Stimulated activated CD4-positive, alpha-beta T cell treated with anti-CD3 and anti-CD28 coated beads, Interleukin-2, amount 100 ng/mL, for 4 hours (primary cell): ENCODE measurements at regions not wholly inside any gene's neighbourhood (a gene's known extent, or its start where the extent isn't known, plus 50 kb on each side); places are given as distances from the start of the nearest gene placed in this dataset.
"Not testable (repeated sequence)": the region's sequence is repeated elsewhere in the genome, so short reads cannot be mapped to it uniquely, and the experiment has no call there.

ENCODE experiments used
- DNase-seq: peaks from one replicate; pipeline ENCODE4 v3.0.0-alpha.2; 2020; ENCODE audit warnings: low read depth

- DNase-seq: not testable (repeated sequence)
Measured at GRCh38 chr16:29199626-29200025, 206.9 kb downstream of the NPIPB11 start.

GRCh38 chr16:29198731-29199521, 207.6 kb downstream of the NPIPB11 start:
- no peak for DNase-seq

DNA sequence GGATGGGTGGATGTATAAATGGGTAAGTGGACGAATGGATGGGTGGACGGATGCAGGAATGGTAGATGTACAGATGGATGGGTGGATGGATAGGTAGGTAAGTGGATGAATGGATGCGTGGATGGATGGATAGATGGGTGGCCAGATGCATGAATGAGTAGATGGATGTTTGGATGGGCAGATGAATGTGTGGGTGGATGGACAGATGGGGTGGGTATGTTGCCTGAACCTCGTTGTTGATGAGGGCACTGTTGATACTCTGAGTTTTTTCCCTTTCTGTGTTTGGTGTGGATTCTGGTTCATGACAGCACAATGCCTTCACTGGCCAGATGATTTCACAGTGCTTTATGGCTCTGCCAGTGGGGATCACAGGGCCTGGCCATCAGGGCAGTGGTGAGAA, 208.3 kb downstream of the NPIPB11 start:
- DNase-seq: no peak

- DNase-seq: not testable (repeated sequence)
Measured at GRCh38 chr16:29197494-29198100, 208.9 kb downstream of the NPIPB11 start.

- not testable (repeated sequence) for DNase-seq
Measured at GRCh38 chr16:29196746-29197145, 209.8 kb downstream of the NPIPB11 start.

DNA sequence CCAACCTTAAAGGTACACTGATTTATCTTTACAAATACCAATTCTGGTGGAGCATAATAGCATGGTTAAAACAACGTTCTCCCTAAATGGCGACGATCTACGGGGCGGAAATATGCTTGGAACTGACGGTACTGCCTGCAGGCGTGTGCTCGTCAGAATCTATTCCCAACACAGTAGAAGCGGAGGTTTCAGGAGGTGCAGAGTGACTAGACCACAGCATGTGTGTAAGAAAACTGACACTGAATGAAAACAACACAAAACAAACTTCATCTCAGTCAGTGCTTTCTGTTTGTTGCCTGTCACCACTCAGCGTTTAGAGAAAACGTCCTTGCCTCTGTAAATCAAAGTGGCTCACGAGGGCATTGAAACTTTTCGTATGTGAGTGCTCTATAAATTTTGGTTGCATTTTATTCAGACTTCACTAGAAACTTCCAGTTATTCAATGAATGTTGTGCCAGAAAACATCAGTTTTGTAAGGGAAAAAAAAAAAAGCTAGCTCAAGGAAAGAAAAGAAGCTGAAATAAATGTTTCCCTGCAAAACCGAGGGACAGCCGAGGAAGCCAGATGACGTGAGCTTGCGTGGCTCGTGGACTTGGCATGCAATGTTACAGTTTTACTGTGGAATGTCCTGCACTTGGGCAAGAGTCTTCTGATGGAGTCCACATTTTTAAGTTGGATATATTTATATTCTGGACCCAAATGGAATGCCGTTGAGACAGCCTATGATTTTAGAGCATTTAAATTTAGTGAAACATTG, 210.4 kb downstream of the LAT start:
- not testable (repeated sequence) for DNase-seq

DNA sequence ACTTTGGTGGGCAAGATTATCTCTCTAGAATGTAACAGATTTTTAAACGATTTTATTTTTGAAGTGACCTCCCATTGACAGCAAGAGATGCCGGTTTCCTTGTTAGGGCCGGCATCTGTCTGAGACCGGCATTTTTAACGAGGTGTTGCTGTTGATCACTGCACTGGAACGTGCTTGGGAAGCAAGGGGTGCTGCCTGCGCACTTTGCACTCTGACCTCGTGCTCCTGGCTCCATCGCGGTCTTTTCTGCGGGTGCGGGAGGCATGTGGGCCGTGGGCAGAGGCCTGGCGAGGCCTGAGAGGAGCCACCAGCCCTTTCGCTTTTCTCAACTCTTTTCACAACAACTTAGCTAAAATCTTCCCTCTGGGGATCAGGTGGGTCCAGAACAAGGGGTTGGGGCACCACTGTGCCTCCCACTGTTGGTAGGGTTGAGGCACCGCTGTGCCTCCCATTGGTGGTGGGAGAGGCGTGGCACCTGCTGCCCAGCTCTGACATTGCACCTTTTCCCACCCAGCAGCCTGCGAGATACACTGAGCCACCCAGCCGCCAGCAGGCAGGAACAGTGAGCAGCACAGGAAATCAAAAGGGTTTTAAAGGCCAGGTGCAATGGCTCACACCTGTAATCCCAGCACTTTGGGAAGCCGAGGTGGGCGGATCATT, 209.5 kb downstream of the LAT start:
- DNase-seq: not testable (repeated sequence)

DNA sequence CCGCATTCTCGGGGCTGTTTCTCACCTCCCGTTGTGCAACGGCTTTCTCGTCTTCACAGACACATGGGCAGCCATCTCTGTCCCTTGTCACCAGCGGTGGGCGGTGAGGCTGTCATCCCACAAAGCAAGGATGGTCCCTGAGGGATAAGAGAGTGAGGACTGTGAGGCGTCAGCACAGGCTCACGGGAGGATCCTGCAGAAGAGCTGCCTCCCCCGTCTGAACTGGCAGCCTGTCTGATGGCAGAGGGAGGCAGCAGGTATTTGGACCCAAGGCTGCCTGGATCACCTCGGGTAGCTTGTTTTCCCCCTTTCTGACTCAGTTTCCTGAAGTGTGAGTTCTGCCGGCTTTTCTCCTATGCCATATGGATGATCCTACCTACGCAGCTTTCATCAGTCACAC, 208.8 kb downstream of the LAT start:
- DNase-seq: not testable (repeated sequence)

DNA sequence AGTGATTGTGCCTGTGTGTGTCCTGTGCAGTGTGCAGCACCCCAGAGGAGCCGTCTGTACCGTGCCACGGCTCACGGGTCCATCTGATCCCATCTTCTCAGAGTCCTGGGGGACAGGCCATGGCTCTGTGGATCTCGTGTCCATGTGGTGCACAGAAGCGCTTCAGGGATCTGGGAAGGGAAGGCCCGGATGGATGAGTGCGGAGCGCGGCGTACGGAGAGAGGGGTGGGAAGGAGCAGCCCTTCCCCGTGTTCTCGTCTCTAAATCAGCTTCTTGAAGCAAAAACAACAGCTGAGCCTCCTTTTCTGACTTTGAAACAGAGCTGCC, 208.4 kb downstream of the LAT start:
- DNase-seq: not testable (repeated sequence)

DNA sequence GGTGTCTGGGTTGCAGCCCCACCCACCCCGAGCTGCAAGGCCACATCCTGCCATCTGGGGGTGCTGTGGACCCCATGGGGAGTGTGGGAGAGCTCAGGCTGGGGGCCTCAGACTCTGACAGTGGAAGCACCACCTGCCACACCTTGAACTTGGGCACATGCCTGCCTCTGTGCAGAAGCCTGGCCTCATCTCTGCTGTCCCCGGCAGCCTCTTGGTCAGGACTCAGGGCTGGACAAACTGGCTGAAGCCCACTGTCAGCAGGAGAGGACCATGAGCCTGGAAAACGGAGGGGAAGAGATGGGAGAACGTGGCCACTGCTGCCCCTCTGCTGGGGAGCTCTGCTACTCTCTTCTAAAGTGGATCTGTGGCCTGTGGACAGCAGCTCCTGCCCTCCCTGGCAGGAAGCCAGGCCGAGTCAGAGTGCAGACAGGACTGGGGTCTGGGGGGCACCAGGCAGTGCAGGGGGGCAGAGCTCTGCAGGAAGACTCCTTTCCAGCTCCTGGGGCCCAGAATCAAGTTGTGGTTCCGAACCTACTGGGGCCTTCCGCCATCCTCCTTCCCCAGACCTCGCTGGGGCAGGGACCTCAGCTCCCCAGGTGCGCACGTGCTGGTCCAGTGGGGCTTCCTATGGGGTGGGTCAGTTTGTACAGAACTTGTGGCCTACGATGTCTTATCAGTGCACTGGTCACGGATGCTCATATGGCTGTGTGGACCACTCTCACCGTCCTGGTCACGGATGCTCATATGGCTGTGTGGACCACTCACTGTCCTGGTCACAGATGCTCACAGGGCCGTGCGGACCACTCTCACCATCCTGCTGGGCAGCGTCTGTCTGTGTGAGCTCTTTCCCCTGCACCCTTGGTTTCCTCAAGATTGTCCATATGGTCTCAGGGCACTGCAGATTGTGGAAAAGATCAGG, 207.7 kb downstream of the LAT start:
- DNase-seq: no peak

GRCh38 chr16:29191636-29192180, 206.9 kb downstream of the LAT start:
- DNase-seq: not testable (repeated sequence)

GRCh38 chr16:29190553-29191431, 205.9 kb downstream of the LAT start:
- not testable (repeated sequence) for DNase-seq

GRCh38 chr16:29188806-29189205, 204.0 kb downstream of the LAT start:
- DNase-seq: not testable (repeated sequence)

- not testable (repeated sequence) for DNase-seq
Measured at GRCh38 chr16:29186306-29187220, 201.7 kb downstream of the LAT start.

DNA sequence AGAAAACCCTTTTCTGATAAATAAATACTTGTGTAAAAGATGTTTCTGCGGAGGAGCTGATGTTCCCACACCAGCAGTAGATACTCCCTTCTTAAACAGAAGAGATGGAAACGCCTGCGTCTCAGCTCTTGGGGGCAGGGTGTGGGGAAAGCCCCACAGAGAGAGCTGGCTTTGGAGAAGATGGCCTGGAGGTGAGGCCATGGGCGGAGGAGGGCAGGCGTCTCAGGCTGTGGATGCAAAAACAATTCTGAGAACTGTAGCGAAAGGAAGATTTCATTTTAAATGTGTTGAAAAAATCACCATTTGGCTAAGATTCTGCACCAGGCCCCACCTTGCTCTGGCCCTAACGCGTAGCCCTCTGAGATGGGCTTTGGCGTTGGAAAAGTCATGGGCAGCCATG, 201.0 kb downstream of the LAT start:
- DNase-seq: not testable (repeated sequence)

DNA sequence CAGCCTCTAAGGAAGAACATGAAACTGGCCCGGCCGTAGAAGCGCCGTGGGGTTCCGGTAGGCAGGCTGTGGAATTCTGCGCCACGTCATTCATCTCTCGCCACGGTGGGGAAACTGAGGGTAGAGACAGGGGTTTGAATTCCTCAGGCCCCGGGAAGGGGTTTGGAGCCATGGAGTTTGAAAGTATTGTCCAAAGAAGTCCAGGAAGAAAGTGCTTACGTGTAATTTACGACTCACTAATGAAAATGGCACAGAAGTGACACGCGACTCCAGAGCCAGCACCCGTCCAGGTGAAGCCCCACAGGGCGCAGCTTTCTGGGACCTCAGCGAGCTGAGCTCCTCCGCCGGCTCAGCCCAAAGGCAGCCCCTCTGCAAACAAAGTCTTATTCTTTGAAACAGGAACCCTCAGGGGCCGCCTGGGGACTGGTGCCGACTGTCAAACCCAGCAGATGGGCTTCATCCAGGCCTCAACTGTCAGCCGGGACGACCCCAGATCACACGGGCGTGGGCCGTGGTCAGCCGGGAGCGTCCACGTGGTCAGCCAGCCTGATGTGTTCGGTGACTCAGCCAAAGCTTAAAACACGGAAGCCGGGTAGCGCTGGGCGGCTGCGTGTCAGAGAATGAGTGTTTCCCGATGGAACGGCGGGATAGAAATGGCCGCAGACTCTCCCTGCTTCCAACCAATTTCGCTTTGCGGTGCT, 200.0 kb downstream of the LAT start:
- not testable (repeated sequence) for DNase-seq

GRCh38 chr16:29182940-29183868, 198.4 kb downstream of the LAT start:
- DNase-seq: not testable (repeated sequence)
